CD14-positive monocyte (primary cell): ENCODE measurements at regions not wholly inside any gene's neighbourhood (a gene's known extent, or its start where the extent isn't known, plus 50 kb on each side); places are given as distances from the start of the nearest gene placed in this dataset.

Experiments used
- DNase-seq, 3 donors: peaks; one replicate each; pipeline ENCODE4 v3.0.0-alpha.2; 2011 to 2022
- H2AFZ ChIP-seq: 2 replicates; pipeline ENCODE4 v1.6.0; 2012; ENCODE audit warnings: mild to moderate bottlenecking, low read depth, low read length, inconsistent platforms; ENCODE audit not compliant: insufficient read depth, poor library complexity, severe bottlenecking
- H3K27ac ChIP-seq, 2 donors: 1 replicate in 1 of 2; 2 replicates in 1 of 2; pipeline ENCODE4 v1.5.1; 2012 to 2013; ENCODE audit warnings: low read length in 2 of 2, control low read depth in 1 of 2, inconsistent platforms in 1 of 2, low read depth in 1 of 2, mild to moderate bottlenecking in 1 of 2
- H3K27me3 ChIP-seq, 2 donors: one replicate each; pipeline versions ENCODE4 v1.6.0 to v1.6.1; 2011 to 2013; ENCODE audit warnings: low read length in 2 of 2; ENCODE audit not compliant: control insufficient read depth in 2 of 2, insufficient read depth in 2 of 2
- H3K36me3 ChIP-seq, 2 donors: replicated peaks in 1 of 2; 1 replicate in 1 of 2; 2 replicates in 1 of 2; pipeline versions ENCODE4 v1.5.1 to v1.6.1; 2012 to 2013; ENCODE audit warnings: low read length in 2 of 2, control low read depth in 1 of 2, inconsistent platforms in 1 of 2, mild to moderate bottlenecking in 1 of 2; ENCODE audit not compliant: insufficient read depth in 2 of 2, control insufficient read depth in 1 of 2
- H3K4me1 ChIP-seq, 2 donors: 1 replicate in 1 of 2; 2 replicates in 1 of 2; pipeline versions ENCODE4 v1.5.1 to v1.6.1; 2012 to 2013; ENCODE audit warnings: low read length in 2 of 2, control low read depth in 1 of 2, inconsistent platforms in 1 of 2, mild to moderate bottlenecking in 1 of 2, moderate library complexity in 1 of 2; ENCODE audit not compliant: insufficient read depth in 2 of 2, control insufficient read depth in 1 of 2
- H3K4me2 ChIP-seq: replicated peaks from 2 replicates; pipeline ENCODE3; 2012; ENCODE audit warnings: low read length, moderate library complexity, mild to moderate bottlenecking; ENCODE audit not compliant: poor library complexity, severe bottlenecking; ENCODE audit errors: extremely low read depth
- H3K4me3 ChIP-seq, 3 experiments: fragments of 200-600 bp in 1 of 3; sonication (generic) in 1 of 3; replicated peaks in 1 of 3; 1 replicate in 2 of 3; 2 replicates in 1 of 3; pipeline ENCODE4 v1.5.1; 2011 to 2013; ENCODE audit warnings: low read length in 3 of 3, mild to moderate bottlenecking in 3 of 3, control low read depth in 2 of 3, low read depth in 2 of 3, inconsistent platforms in 1 of 3, moderate library complexity in 1 of 3
- H3K79me2 ChIP-seq: 2 replicates; pipeline ENCODE4 v1.6.0; 2012; ENCODE audit warnings: mild to moderate bottlenecking, control low read depth, inconsistent platforms, low read length, moderate library complexity; ENCODE audit not compliant: insufficient read depth
- H3K9ac ChIP-seq: 2 replicates; pipeline ENCODE4 v1.6.0; 2017; ENCODE audit warnings: low read length, mild to moderate bottlenecking; ENCODE audit not compliant: insufficient read depth, poor library complexity, severe bottlenecking
- H3K9me3 ChIP-seq, 2 donors: replicated peaks in 1 of 2; 1 replicate in 1 of 2; 2 replicates in 1 of 2; pipeline versions ENCODE4 v1.5.1 to v1.6.1; 2012 to 2013; ENCODE audit warnings: low read length in 2 of 2, control low read depth in 1 of 2; ENCODE audit not compliant: control insufficient read depth in 1 of 2, insufficient read depth in 1 of 2
- H4K20me1 ChIP-seq: 2 replicates; pipeline ENCODE4 v1.6.0; 2012; ENCODE audit warnings: mild to moderate bottlenecking, low read length, control low read depth, moderate library complexity; ENCODE audit not compliant: insufficient read depth
- H3K27ac Mint-ChIP-seq, 7 donors: one replicate each; pipeline ENCODE4 v1.8.0; 2020; ENCODE audit warnings: mild to moderate bottlenecking in 7 of 7, mixed read lengths in 7 of 7, moderate library complexity in 6 of 7, inconsistent platforms in 2 of 7
- H3K27me3 Mint-ChIP-seq, 3 donors: one replicate each; pipeline ENCODE4 v1.8.0; 2021 to 2022; ENCODE audit warnings: low read depth in 3 of 3, mild to moderate bottlenecking in 3 of 3, mixed read lengths in 3 of 3, moderate library complexity in 3 of 3, inconsistent platforms in 1 of 3
- H3K36me3 Mint-ChIP-seq, 2 donors: one replicate each; pipeline ENCODE4 v1.8.0; 2020; ENCODE audit warnings: mixed read lengths in 2 of 2, inconsistent platforms in 1 of 2, mild to moderate bottlenecking in 1 of 2
- H3K4me1 Mint-ChIP-seq: one replicate; pipeline ENCODE4 v1.8.0; 2020; ENCODE audit warnings: mild to moderate bottlenecking, mixed read lengths
- H3K4me3 Mint-ChIP-seq, 2 donors: one replicate each; pipeline ENCODE4 v1.8.0; 2020; ENCODE audit warnings: mild to moderate bottlenecking in 2 of 2, mixed read lengths in 2 of 2, moderate library complexity in 1 of 2
- H3K9me3 Mint-ChIP-seq, 7 donors: one replicate each; pipeline ENCODE4 v1.8.0; 2020 to 2022; ENCODE audit warnings: mixed read lengths in 7 of 7, mild to moderate bottlenecking in 6 of 7, moderate library complexity in 6 of 7, inconsistent platforms in 2 of 7
- WGBS: methylation state at CpG from one replicate; pipeline ENCODE4 v1.1.5; 2013; ENCODE audit warnings: missing lambda C conversion rate; ENCODE audit not compliant: insufficient coverage; 5-methylcytosine and 5-hydroxymethylcytosine counted together
- intact Hi-C, 2 donors: fragments of 100-400 bp; cut with micrococcal nuclease; formaldehyde crosslinking; loops; one replicate each; pipeline versions ENCODE4 v1.15.0 to v1.15.1; 2023
- TF ChIP-seq, protein P1 (sequence below): fragments of 200-600 bp; IDR thresholded peaks from one replicate; pipeline ENCODE4 v1.8.0; 2022; ENCODE audit warnings: antibody characterized with exemption, mild to moderate bottlenecking

DNA sequence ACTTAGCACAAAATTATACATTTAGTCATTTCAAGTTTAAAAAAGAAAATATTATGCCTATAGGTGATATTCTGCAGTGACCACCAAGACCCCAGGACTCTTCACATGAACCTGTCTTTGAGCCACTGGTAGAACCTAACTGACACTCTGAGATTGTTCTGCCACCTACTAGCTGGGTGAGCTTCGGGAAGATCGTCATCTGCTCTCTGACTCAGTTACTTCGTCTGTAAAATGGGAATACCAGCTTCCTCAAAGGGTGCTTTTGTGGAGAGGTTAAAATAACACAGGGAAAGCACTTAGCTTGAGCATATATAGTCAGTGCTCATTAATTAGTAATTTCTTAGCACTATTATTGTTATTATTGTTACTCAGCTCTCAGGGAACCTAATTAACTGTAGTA is 228.5 kb upstream of the JUN start:
- H3K27me3 ChIP-seq = no peaks in the 10 kb centered on the region
- no peak overlapping the region for H2AFZ ChIP-seq
- H3K79me2 ChIP-seq = no peaks in the 10 kb centered on the region
- intact Hi-C loops = loop anchor here in 1 of 2 donors (10.0 kb wide), 1 partner anchor 128 kb away; no protein-coding TSS in a partner anchor
- peaks cover 33% of the 10 kb centered on the region for H3K4me1 Mint-ChIP-seq
- no peak overlapping the region for H3K4me3 Mint-ChIP-seq
- no peak overlapping the region for H3K9ac ChIP-seq
- H4K20me1 ChIP-seq = no peaks in the 10 kb centered on the region
- TF ChIP-seq, protein P1, sequence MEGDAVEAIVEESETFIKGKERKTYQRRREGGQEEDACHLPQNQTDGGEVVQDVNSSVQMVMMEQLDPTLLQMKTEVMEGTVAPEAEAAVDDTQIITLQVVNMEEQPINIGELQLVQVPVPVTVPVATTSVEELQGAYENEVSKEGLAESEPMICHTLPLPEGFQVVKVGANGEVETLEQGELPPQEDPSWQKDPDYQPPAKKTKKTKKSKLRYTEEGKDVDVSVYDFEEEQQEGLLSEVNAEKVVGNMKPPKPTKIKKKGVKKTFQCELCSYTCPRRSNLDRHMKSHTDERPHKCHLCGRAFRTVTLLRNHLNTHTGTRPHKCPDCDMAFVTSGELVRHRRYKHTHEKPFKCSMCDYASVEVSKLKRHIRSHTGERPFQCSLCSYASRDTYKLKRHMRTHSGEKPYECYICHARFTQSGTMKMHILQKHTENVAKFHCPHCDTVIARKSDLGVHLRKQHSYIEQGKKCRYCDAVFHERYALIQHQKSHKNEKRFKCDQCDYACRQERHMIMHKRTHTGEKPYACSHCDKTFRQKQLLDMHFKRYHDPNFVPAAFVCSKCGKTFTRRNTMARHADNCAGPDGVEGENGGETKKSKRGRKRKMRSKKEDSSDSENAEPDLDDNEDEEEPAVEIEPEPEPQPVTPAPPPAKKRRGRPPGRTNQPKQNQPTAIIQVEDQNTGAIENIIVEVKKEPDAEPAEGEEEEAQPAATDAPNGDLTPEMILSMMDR = no peak
- H3K4me2 ChIP-seq = no peak overlapping the region
- no peaks in the 10 kb centered on the region for H3K36me3 Mint-ChIP-seq
- WGBS = 90% methylated on average over 2 of the region's 3 CpGs
- no peaks in the 10 kb centered on the region for H3K9me3 Mint-ChIP-seq
- H3K9me3 ChIP-seq = no peaks in the 10 kb centered on the region
- H3K27me3 Mint-ChIP-seq = peaks cover 2 to 5% (median 4%) of the 10 kb centered on the region in 3 donors
- no peak overlapping the region for H3K4me3 ChIP-seq
- H3K27ac ChIP-seq = no peak overlapping the region
- H3K27ac Mint-ChIP-seq = no peak overlapping the region
- H3K36me3 ChIP-seq = no peaks in the 10 kb centered on the region
- DNase-seq = no peak
- H3K4me1 ChIP-seq = peaks cover 18 to 20% of the 10 kb centered on the region in 2 donors

- WGBS = 45% methylated on average over 12 of the region's 16 CpGs
- Mint-ChIP-seq H3K36me3 (no peaks in the 10 kb centered on the region), H3K27ac (peak overlapping the region in 2 of 7 donors; percentile 10 to 77), H3K4me1 (peaks cover 34% of the 10 kb centered on the region), H3K27me3 (peaks cover 2 to 5% (median 4%) of the 10 kb centered on the region in 3 donors), H3K9me3 (no peaks in the 10 kb centered on the region), H3K4me3 (peak overlapping the region; percentile 34 to 65)
- Histone ChIP-seq H3K4me3 (no peak overlapping the region), H3K4me2 (no peak overlapping the region), H3K36me3 (no peaks in the 10 kb centered on the region), H4K20me1 (no peaks in the 10 kb centered on the region), H3K27ac (no peak overlapping the region), H3K9ac (no peak overlapping the region), H2AFZ (peak overlapping the region; percentile 51), H3K9me3 (no peaks in the 10 kb centered on the region), H3K27me3 (no peaks in the 10 kb centered on the region), H3K79me2 (no peaks in the 10 kb centered on the region), H3K4me1 (peaks cover 17 to 22% of the 10 kb centered on the region in 2 donors)
- TF ChIP-seq, protein P1 = no peak
- DNase-seq = peak in 1 of 3 donors; percentile 23
- intact Hi-C loops = loop anchor here in 1 of 2 donors (10.0 kb wide), 1 partner anchor 129 kb away; no protein-coding TSS in a partner anchor
These were observed 229.6 kb upstream of the JUN start for GRCh38 chr1:59013276-59013927.
